HG02885 (cell line): ENCODE measurements at regions not wholly inside any gene's neighbourhood (a gene's known extent, or its start where the extent isn't known, plus 50 kb on each side); places are given as distances from the start of the nearest gene placed in this dataset.
A peak's percentile ranks its signal among the peaks of the same experiment; 100 is the strongest.

ENCODE experiments used
- ATAC-seq: cut with Tn5 transposase; IDR thresholded peaks from one replicate; pipeline ENCODE4 v1.9.1; 2021; ENCODE audit warnings: mild to moderate bottlenecking; ENCODE audit not compliant: unreplicated experiment, poor library complexity

GRCh38 chr3:163915280-163915679 is 1163.0 kb downstream of the SI start:
- no peak for ATAC-seq

GRCh38 chr3:163914567-163914966 is 1163.7 kb downstream of the SI start:
- ATAC-seq, result no peak

- no peak for ATAC-seq
These were observed 1186.5 kb downstream of the SI start for GRCh38 chr3:163891771-163892170.

GRCh38 chr3:163890661-163891060 is 1187.6 kb downstream of the SI start:
- ATAC-seq, result no peak

GRCh38 chr3:163879172-163879571 is 1199.1 kb downstream of the SI start:
- peak; percentile 49 for ATAC-seq

- ATAC-seq, result no peak
These were observed 1199.9 kb downstream of the SI start for GRCh38 chr3:163878396-163878795.

GRCh38 chr3:163877805-163878204 is 1200.5 kb downstream of the SI start:
- no peak for ATAC-seq

- no peak for ATAC-seq
These were observed 1215.2 kb downstream of the SI start for GRCh38 chr3:163863146-163863545.

GRCh38 chr3:163852233-163852632 is 1226.1 kb downstream of the SI start:
- no peak for ATAC-seq

- ATAC-seq, result no peak
These were observed 1239.5 kb downstream of the SI start for GRCh38 chr3:163838769-163839168.

- ATAC-seq, result no peak
These were observed 1245.7 kb downstream of the SI start for GRCh38 chr3:163832547-163832946.

- no peak for ATAC-seq
These were observed 1256.5 kb downstream of the SI start for GRCh38 chr3:163821841-163822240.

- ATAC-seq, result no peak
These were observed 1261.3 kb downstream of the SI start for GRCh38 chr3:163817015-163817414.

- no peak for ATAC-seq
These were observed 1264.4 kb downstream of the SI start for GRCh38 chr3:163813935-163814334.

- ATAC-seq, result no peak
These were observed 1266.3 kb downstream of the SI start for GRCh38 chr3:163812006-163812405.

GRCh38 chr3:163809540-163809993 is 1268.7 kb downstream of the SI start:
- peak; percentile 94 for ATAC-seq

- no peak for ATAC-seq
These were observed 1291.9 kb downstream of the SI start for GRCh38 chr3:163786416-163786815.

- ATAC-seq, result peak; percentile 80
These were observed 1292.6 kb downstream of the SI start for GRCh38 chr3:163785693-163786092.

- ATAC-seq, result peak; percentile 73
These were observed 1298.6 kb downstream of the SI start for GRCh38 chr3:163779396-163780344.

GRCh38 chr3:163776743-163777142 is 1301.6 kb downstream of the SI start:
- ATAC-seq, result no peak

- ATAC-seq, result no peak
These were observed 1305.2 kb downstream of the SI start for GRCh38 chr3:163773136-163773535.

GRCh38 chr3:163768048-163768447 is 1310.2 kb downstream of the SI start:
- peak; percentile 91 for ATAC-seq
